OCI-LY1 (cell line): ENCODE measurements at regions not wholly inside any gene's neighbourhood (a gene's known extent, or its start where the extent isn't known, plus 50 kb on each side); places are given as distances from the start of the nearest gene placed in this dataset.
A peak's percentile ranks its signal among the peaks of the same experiment; 100 is the strongest.

Source experiments
- H2AFZ ChIP-seq: fragments of 200-600 bp; sonication (generic), shearing (Covaris generic); 2 replicates; pipeline ENCODE4 v1.6.0; 2014; ENCODE audit warnings: antibody characterized with exemption, mild to moderate bottlenecking, low read length
- H3F3A ChIP-seq: fragments of 200-600 bp; sonication (generic), shearing (Covaris generic); 2 replicates; pipeline ENCODE4 v1.6.0; 2014; ENCODE audit warnings: mild to moderate bottlenecking, antibody characterized with exemption, low read length, moderate library complexity; ENCODE audit not compliant: insufficient read depth
- H3K27ac ChIP-seq: fragments of 200-600 bp; sonication (generic); 2 replicates; pipeline ENCODE4 v1.5.1; 2014; ENCODE audit warnings: low read length, mixed run types, mild to moderate bottlenecking, low read depth; ENCODE audit not compliant: poor library complexity, severe bottlenecking
- H3K27me3 ChIP-seq: fragments of 200-600 bp; sonication (generic); 2 replicates; pipeline ENCODE4 v1.6.0; 2014; ENCODE audit warnings: antibody characterized with exemption, mild to moderate bottlenecking, low read length, moderate library complexity; ENCODE audit not compliant: insufficient read depth
- H3K36me3 ChIP-seq: fragments of 200-600 bp; sonication (generic); 2 replicates; pipeline ENCODE4 v1.6.1; 2014; ENCODE audit warnings: mild to moderate bottlenecking, antibody characterized with exemption, low read length, moderate library complexity, mixed read lengths; ENCODE audit not compliant: insufficient read depth
- H3K4me1 ChIP-seq: fragments of 200-600 bp; sonication (generic); 2 replicates; pipeline ENCODE4 v1.5.1; 2014; ENCODE audit warnings: mild to moderate bottlenecking, low read length, moderate library complexity; ENCODE audit not compliant: insufficient read depth, severe bottlenecking
- H3K4me2 ChIP-seq: fragments of 200-600 bp; sonication (generic), shearing (Covaris generic); 2 replicates; pipeline ENCODE4 v1.6.1; 2014; ENCODE audit warnings: low read length
- H3K4me3 ChIP-seq: fragments of 200-600 bp; sonication (generic); 2 replicates; pipeline ENCODE4 v1.5.1; 2014; ENCODE audit warnings: low read length, low read depth, mild to moderate bottlenecking, mixed read lengths; ENCODE audit not compliant: poor library complexity, severe bottlenecking
- H3K79me2 ChIP-seq: fragments of 200-600 bp; shearing (Covaris generic); 2 replicates; pipeline ENCODE4 v1.6.1; 2016; ENCODE audit warnings: mixed run types, low read length, mixed read lengths; ENCODE audit not compliant: insufficient read depth
- H3K9ac ChIP-seq: fragments of 200-600 bp; sonication (generic), shearing (Covaris generic); 2 replicates; pipeline ENCODE4 v1.6.1; 2014; ENCODE audit warnings: mild to moderate bottlenecking, low read length, mixed read lengths
- H3K9me2 ChIP-seq: fragments of 200-600 bp; sonication (generic), shearing (Covaris generic); 2 replicates; pipeline ENCODE4 v1.6.1; 2014; ENCODE audit warnings: low read depth, mild to moderate bottlenecking, low read length, mixed read lengths
- H3K9me3 ChIP-seq: fragments of 200-600 bp; shearing (Covaris generic); 2 replicates; pipeline ENCODE4 v1.6.1; 2014; ENCODE audit warnings: low read length, mixed read lengths
- H4K20me1 ChIP-seq: fragments of 200-600 bp; sonication (generic), shearing (Covaris generic); 2 replicates; pipeline ENCODE4 v1.6.0; 2016; ENCODE audit warnings: mild to moderate bottlenecking, low read length; ENCODE audit not compliant: insufficient read depth
- CTCF ChIP-seq: fragments of 200-600 bp; sonication (generic), shearing (Covaris generic); IDR thresholded peaks from 2 replicates; pipeline ENCODE4 v1.5.1; 2017; ENCODE audit warnings: mild to moderate bottlenecking, antibody characterized with exemption, low read length, moderate library complexity, mixed read lengths
- EZH2 ChIP-seq: fragments of 200-600 bp; sonication (generic), shearing (Covaris generic); IDR thresholded peaks from 2 replicates; pipeline ENCODE4 v1.8.0; 2017; ENCODE audit warnings: borderline replicate concordance, mixed run types, mild to moderate bottlenecking, antibody characterized with exemption, low read length, moderate library complexity, mixed read lengths

GRCh38 chr18:1907470-1908206, 663.7 kb downstream of the METTL4 start:
- Histone ChIP-seq H2AFZ (no peak overlapping the region), H3K4me1 (no peaks in the 10 kb centered on the region), H3K9ac (no peak overlapping the region), H4K20me1 (no peaks in the 10 kb centered on the region), H3K27ac (no peak overlapping the region), H3K79me2 (no peaks in the 10 kb centered on the region), H3K9me3 (no peaks in the 10 kb centered on the region), H3K36me3 (no peaks in the 10 kb centered on the region), H3K4me2 (no peak overlapping the region), H3K27me3 (no peaks in the 10 kb centered on the region), H3K9me2 (no peaks in the 10 kb centered on the region), H3F3A (no peaks in the 10 kb centered on the region), H3K4me3 (no peak overlapping the region)
- no peak for TF ChIP-seq EZH2
- no peak for TF ChIP-seq CTCF

- Histone ChIP-seq H3K4me1 (no peaks in the 10 kb centered on the region), H2AFZ (no peak overlapping the region), H3K4me2 (no peak overlapping the region), H3K79me2 (no peaks in the 10 kb centered on the region), H3K27me3 (no peaks in the 10 kb centered on the region), H3K27ac (no peak overlapping the region), H3K4me3 (no peak overlapping the region), H3F3A (no peaks in the 10 kb centered on the region), H4K20me1 (no peaks in the 10 kb centered on the region), H3K9me2 (no peaks in the 10 kb centered on the region), H3K9ac (no peak overlapping the region), H3K36me3 (no peaks in the 10 kb centered on the region), H3K9me3 (no peaks in the 10 kb centered on the region)
- TF ChIP-seq EZH2 (no peak), CTCF (peak; percentile 42; the same call in 1 of the 2 replicates)
Measured at GRCh38 chr18:1914489-1914888, 656.8 kb downstream of the METTL4 start.

- Histone ChIP-seq H3K9me3 (no peaks in the 10 kb centered on the region), H3K4me1 (no peaks in the 10 kb centered on the region), H3K4me2 (no peak overlapping the region), H4K20me1 (no peaks in the 10 kb centered on the region), H3F3A (no peaks in the 10 kb centered on the region), H3K4me3 (no peak overlapping the region), H3K79me2 (no peaks in the 10 kb centered on the region), H3K36me3 (no peaks in the 10 kb centered on the region), H3K9ac (no peak overlapping the region), H2AFZ (no peak overlapping the region), H3K27ac (no peak overlapping the region), H3K9me2 (no peaks in the 10 kb centered on the region), H3K27me3 (no peaks in the 10 kb centered on the region)
- no peak for TF ChIP-seq EZH2
- no peak for TF ChIP-seq CTCF
Measured at GRCh38 chr18:1916869-1917523, 654.3 kb downstream of the METTL4 start.
